Hepatocyte (in vitro differentiated cells): ENCODE measurements at regions not wholly inside any gene's neighbourhood (a gene's known extent, or its start where the extent isn't known, plus 50 kb on each side); places are given as distances from the start of the nearest gene placed in this dataset.

Experiments
- EZH2 ChIP-seq: fragments of 200-600 bp; sonication (generic); IDR thresholded peaks from 2 replicates; pipeline ENCODE4 v1.6.1; 2016; ENCODE audit warnings: antibody characterized with exemption, mild to moderate bottlenecking, borderline replicate concordance
- TF ChIP-seq, protein P1 (sequence below): fragments of 200-600 bp; sonication (generic); IDR thresholded peaks from 2 replicates; pipeline ENCODE4 v1.5.1; 2016; ENCODE audit warnings: antibody characterized with exemption, mild to moderate bottlenecking; ENCODE audit not compliant: poor library complexity

- TF ChIP-seq, protein P1, sequence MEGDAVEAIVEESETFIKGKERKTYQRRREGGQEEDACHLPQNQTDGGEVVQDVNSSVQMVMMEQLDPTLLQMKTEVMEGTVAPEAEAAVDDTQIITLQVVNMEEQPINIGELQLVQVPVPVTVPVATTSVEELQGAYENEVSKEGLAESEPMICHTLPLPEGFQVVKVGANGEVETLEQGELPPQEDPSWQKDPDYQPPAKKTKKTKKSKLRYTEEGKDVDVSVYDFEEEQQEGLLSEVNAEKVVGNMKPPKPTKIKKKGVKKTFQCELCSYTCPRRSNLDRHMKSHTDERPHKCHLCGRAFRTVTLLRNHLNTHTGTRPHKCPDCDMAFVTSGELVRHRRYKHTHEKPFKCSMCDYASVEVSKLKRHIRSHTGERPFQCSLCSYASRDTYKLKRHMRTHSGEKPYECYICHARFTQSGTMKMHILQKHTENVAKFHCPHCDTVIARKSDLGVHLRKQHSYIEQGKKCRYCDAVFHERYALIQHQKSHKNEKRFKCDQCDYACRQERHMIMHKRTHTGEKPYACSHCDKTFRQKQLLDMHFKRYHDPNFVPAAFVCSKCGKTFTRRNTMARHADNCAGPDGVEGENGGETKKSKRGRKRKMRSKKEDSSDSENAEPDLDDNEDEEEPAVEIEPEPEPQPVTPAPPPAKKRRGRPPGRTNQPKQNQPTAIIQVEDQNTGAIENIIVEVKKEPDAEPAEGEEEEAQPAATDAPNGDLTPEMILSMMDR, result no peak
- no peak for TF ChIP-seq EZH2
Measured at GRCh38 chr1:98369463-98369862, 292.1 kb upstream of the SNX7 start.
